ENCODE measurements at regions not wholly inside any gene's neighbourhood (a gene's known extent, or its start where the extent isn't known, plus 50 kb on each side); places are given as distances from the start of the nearest gene placed in this dataset.
"Not testable (repeated sequence)": the region's sequence is repeated elsewhere in the genome, so short reads cannot be mapped to it uniquely, and the experiment has no call there.

- no peak for DNase-seq (ENCODE audit: low read depth)
Observed at GRCh38 chr5:10126900-10127299, 122.8 kb downstream of the ATPSCKMT start.

- no peak for DNase-seq (ENCODE audit: low read depth)
Observed at GRCh38 chr5:10125116-10125515, 124.6 kb downstream of the ATPSCKMT start.

GRCh38 chr5:10124287-10124686 lies 125.4 kb downstream of the ATPSCKMT start:
- DNase-seq (ENCODE audit: low read depth), result no peak

- no peak for DNase-seq (ENCODE audit: low read depth)
Observed at GRCh38 chr5:10123254-10123989, 126.3 kb downstream of the ATPSCKMT start.

GRCh38 chr5:10122076-10122726 lies 127.5 kb downstream of the ATPSCKMT start:
- no peak for DNase-seq (ENCODE audit: low read depth)

- no peak for DNase-seq (ENCODE audit: low read depth)
Observed at GRCh38 chr5:10120934-10121333, 128.8 kb downstream of the ATPSCKMT start.

- no peak for DNase-seq (ENCODE audit: low read depth)
Observed at GRCh38 chr5:10118150-10118549, 131.5 kb downstream of the ATPSCKMT start.

- DNase-seq (ENCODE audit: low read depth), result no peak
Observed at GRCh38 chr5:10116594-10116993, 133.1 kb downstream of the ATPSCKMT start.

- no peak for DNase-seq (ENCODE audit: low read depth)
Observed at GRCh38 chr5:10115669-10116068, 134.0 kb downstream of the ATPSCKMT start.

GRCh38 chr5:10111571-10111970 lies 138.1 kb downstream of the ATPSCKMT start:
- DNase-seq (ENCODE audit: low read depth), result peak; percentile 38

GRCh38 chr5:10110228-10110627 lies 139.5 kb downstream of the ATPSCKMT start:
- DNase-seq (ENCODE audit: low read depth), result no peak

- no peak for DNase-seq (ENCODE audit: low read depth)
Observed at GRCh38 chr5:10109299-10109698, 140.4 kb downstream of the ATPSCKMT start.

- DNase-seq (ENCODE audit: low read depth), result no peak
Observed at GRCh38 chr5:10106806-10107205, 142.9 kb downstream of the ATPSCKMT start.

GRCh38 chr5:10106285-10106684 lies 143.4 kb downstream of the ATPSCKMT start:
- DNase-seq (ENCODE audit: low read depth), result no peak

GRCh38 chr5:10102706-10103497 lies 146.8 kb downstream of the ATPSCKMT start:
- no peak for DNase-seq (ENCODE audit: low read depth)

GRCh38 chr5:10102235-10102634 lies 147.5 kb downstream of the ATPSCKMT start:
- not testable (repeated sequence) for DNase-seq (ENCODE audit: low read depth)

- DNase-seq (ENCODE audit: low read depth), result no peak
Observed at GRCh38 chr5:10099548-10099947, 150.1 kb downstream of the ATPSCKMT start.

- no peak for DNase-seq (ENCODE audit: low read depth)
Observed at GRCh38 chr5:10091701-10092100, 158.0 kb downstream of the ATPSCKMT start.

GRCh38 chr5:10090074-10090473 lies 159.6 kb downstream of the ATPSCKMT start:
- no peak for DNase-seq (ENCODE audit: low read depth)

- no peak for DNase-seq (ENCODE audit: low read depth)
Observed at GRCh38 chr5:10085185-10085584, 164.5 kb downstream of the ATPSCKMT start.

GRCh38 chr5:10081584-10081983 lies 168.1 kb downstream of the ATPSCKMT start:
- no peak for DNase-seq (ENCODE audit: low read depth)

GRCh38 chr5:10077791-10078545 lies 171.7 kb downstream of the ATPSCKMT start:
- DNase-seq (ENCODE audit: low read depth), result peak; percentile 70

All from GM04503 (cell line).